GM18867 (cell line): ENCODE measurements at regions not wholly inside any gene's neighbourhood (a gene's known extent, or its start where the extent isn't known, plus 50 kb on each side); places are given as distances from the start of the nearest gene placed in this dataset.

Experiments
- ATAC-seq: cut with Tn5 transposase; IDR thresholded peaks from one replicate; pipeline ENCODE4 v1.9.1; 2021; ENCODE audit warnings: mild to moderate bottlenecking, moderate library complexity; ENCODE audit not compliant: unreplicated experiment

- no peak for ATAC-seq
Measured at GRCh38 chr15:55031727-55032126, 165.0 kb downstream of the RSL24D1 start.

- ATAC-seq = no peak
Measured at GRCh38 chr15:55026381-55026780, 170.4 kb downstream of the RSL24D1 start.

GRCh38 chr15:55017635-55018034 lies 179.1 kb downstream of the RSL24D1 start:
- no peak for ATAC-seq

- ATAC-seq = no peak
Measured at GRCh38 chr15:55016225-55016624, 180.5 kb downstream of the RSL24D1 start.

GRCh38 chr15:55015093-55015445 lies 181.7 kb downstream of the RSL24D1 start:
- ATAC-seq = no peak

GRCh38 chr15:55014391-55015092 lies 182.2 kb downstream of the RSL24D1 start:
- ATAC-seq = no peak

- ATAC-seq = no peak
Measured at GRCh38 chr15:55008421-55008820, 188.3 kb downstream of the RSL24D1 start.

GRCh38 chr15:55007561-55007960 lies 189.2 kb downstream of the RSL24D1 start:
- no peak for ATAC-seq

- no peak for ATAC-seq
Measured at GRCh38 chr15:55005679-55006078, 191.1 kb downstream of the RSL24D1 start.

GRCh38 chr15:55003965-55004873 lies 192.5 kb downstream of the RSL24D1 start:
- ATAC-seq = no peak

- ATAC-seq = no peak
Measured at GRCh38 chr15:54998661-54999060, 198.1 kb downstream of the RSL24D1 start.

- ATAC-seq = no peak
Measured at GRCh38 chr15:54990793-54991192, 205.9 kb downstream of the RSL24D1 start.

GRCh38 chr15:54987881-54988280 lies 208.9 kb downstream of the RSL24D1 start:
- ATAC-seq = no peak

- ATAC-seq = no peak
Measured at GRCh38 chr15:54979964-54980363, 216.8 kb downstream of the RSL24D1 start.

GRCh38 chr15:54962637-54963036 lies 234.1 kb downstream of the RSL24D1 start:
- no peak for ATAC-seq

GRCh38 chr15:54960266-54960665 lies 236.5 kb downstream of the RSL24D1 start:
- no peak for ATAC-seq

- no peak for ATAC-seq
Measured at GRCh38 chr15:54941417-54941816, 255.3 kb downstream of the RSL24D1 start.

GRCh38 chr15:54917312-54917711 lies 279.4 kb downstream of the RSL24D1 start:
- no peak for ATAC-seq

GRCh38 chr15:54915380-54915779 lies 281.4 kb downstream of the RSL24D1 start:
- ATAC-seq = no peak

- ATAC-seq = no peak
Measured at GRCh38 chr15:54884312-54884711, 312.4 kb downstream of the RSL24D1 start.

GRCh38 chr15:54859982-54860381 lies 336.8 kb downstream of the RSL24D1 start:
- no peak for ATAC-seq

GRCh38 chr15:54854667-54855066 lies 342.1 kb downstream of the RSL24D1 start:
- no peak for ATAC-seq
